Panc1 (cell line): ENCODE measurements at regions not wholly inside any gene's neighbourhood (a gene's known extent, or its start where the extent isn't known, plus 50 kb on each side); places are given as distances from the start of the nearest gene placed in this dataset.

Experiments used
- POLR2AphosphoS5 ChIP-seq: IDR thresholded peaks from 2 replicates; pipeline ENCODE4 v1.6.1; 2012; ENCODE audit warnings: mild to moderate bottlenecking, low read depth, low read length, moderate library complexity
- SIN3A ChIP-seq: IDR thresholded peaks from 2 replicates; pipeline ENCODE4 v1.6.1; 2012; ENCODE audit warnings: low read depth, mild to moderate bottlenecking, low read length, moderate library complexity, borderline replicate concordance; ENCODE audit not compliant: insufficient read depth
- TCF7L2 ChIP-seq: IDR thresholded peaks from 2 replicates; pipeline ENCODE4 v1.6.1; 2011; ENCODE audit warnings: mild to moderate bottlenecking, low read depth, low read length, inconsistent platforms
- TF ChIP-seq, protein P1 (sequence below): fragments of 450-650 bp; IDR thresholded peaks from 2 replicates; pipeline ENCODE4 v1.5.1; 2017; ENCODE audit warnings: mild to moderate bottlenecking
- TF ChIP-seq, protein P2 (sequence below), 2 experiments: IDR thresholded peaks; 2 replicates each; pipeline ENCODE4 v1.6.1; 2011 to 2012; ENCODE audit warnings: low read depth in 2 of 2, control low read depth in 1 of 2, low read length in 1 of 2, mild to moderate bottlenecking in 1 of 2, moderate library complexity in 1 of 2; ENCODE audit not compliant: insufficient read depth in 1 of 2

DNA sequence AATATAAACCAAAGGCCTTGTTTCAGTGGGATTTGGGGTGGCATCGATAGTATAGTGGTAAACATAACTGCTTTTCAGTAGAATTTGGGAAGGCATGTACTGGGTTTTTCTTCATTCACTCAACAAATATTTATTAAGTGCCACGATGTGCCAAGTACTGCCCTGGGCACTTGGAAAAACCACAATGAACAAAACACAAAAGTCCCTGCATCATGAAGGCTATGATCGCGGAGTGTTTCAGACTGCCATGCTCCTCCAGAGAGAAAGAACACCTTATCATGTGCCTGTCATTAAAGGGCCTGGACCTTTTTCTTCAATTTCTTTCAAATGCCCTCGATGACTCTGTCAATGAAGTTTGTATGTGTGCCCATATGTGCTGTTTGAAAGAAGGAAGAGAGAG is 59.2 kb upstream of the CEP85L start:
- TF ChIP-seq POLR2AphosphoS5 (no peak), SIN3A (no peak), TCF7L2 (no peak)
- TF ChIP-seq, protein P1, sequence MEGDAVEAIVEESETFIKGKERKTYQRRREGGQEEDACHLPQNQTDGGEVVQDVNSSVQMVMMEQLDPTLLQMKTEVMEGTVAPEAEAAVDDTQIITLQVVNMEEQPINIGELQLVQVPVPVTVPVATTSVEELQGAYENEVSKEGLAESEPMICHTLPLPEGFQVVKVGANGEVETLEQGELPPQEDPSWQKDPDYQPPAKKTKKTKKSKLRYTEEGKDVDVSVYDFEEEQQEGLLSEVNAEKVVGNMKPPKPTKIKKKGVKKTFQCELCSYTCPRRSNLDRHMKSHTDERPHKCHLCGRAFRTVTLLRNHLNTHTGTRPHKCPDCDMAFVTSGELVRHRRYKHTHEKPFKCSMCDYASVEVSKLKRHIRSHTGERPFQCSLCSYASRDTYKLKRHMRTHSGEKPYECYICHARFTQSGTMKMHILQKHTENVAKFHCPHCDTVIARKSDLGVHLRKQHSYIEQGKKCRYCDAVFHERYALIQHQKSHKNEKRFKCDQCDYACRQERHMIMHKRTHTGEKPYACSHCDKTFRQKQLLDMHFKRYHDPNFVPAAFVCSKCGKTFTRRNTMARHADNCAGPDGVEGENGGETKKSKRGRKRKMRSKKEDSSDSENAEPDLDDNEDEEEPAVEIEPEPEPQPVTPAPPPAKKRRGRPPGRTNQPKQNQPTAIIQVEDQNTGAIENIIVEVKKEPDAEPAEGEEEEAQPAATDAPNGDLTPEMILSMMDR, result no peak
- TF ChIP-seq, protein P2, sequence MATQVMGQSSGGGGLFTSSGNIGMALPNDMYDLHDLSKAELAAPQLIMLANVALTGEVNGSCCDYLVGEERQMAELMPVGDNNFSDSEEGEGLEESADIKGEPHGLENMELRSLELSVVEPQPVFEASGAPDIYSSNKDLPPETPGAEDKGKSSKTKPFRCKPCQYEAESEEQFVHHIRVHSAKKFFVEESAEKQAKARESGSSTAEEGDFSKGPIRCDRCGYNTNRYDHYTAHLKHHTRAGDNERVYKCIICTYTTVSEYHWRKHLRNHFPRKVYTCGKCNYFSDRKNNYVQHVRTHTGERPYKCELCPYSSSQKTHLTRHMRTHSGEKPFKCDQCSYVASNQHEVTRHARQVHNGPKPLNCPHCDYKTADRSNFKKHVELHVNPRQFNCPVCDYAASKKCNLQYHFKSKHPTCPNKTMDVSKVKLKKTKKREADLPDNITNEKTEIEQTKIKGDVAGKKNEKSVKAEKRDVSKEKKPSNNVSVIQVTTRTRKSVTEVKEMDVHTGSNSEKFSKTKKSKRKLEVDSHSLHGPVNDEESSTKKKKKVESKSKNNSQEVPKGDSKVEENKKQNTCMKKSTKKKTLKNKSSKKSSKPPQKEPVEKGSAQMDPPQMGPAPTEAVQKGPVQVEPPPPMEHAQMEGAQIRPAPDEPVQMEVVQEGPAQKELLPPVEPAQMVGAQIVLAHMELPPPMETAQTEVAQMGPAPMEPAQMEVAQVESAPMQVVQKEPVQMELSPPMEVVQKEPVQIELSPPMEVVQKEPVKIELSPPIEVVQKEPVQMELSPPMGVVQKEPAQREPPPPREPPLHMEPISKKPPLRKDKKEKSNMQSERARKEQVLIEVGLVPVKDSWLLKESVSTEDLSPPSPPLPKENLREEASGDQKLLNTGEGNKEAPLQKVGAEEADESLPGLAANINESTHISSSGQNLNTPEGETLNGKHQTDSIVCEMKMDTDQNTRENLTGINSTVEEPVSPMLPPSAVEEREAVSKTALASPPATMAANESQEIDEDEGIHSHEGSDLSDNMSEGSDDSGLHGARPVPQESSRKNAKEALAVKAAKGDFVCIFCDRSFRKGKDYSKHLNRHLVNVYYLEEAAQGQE (IDR thresholded peaks at IDR 0.05; ENCODE audit: insufficient read depth in 1 of 2, low read depth in 2 of 2, low read length in 1 of 2), result no peak
